GM21423 (cell line): ENCODE measurements at regions not wholly inside any gene's neighbourhood (a gene's known extent, or its start where the extent isn't known, plus 50 kb on each side); places are given as distances from the start of the nearest gene placed in this dataset.
"Not testable (repeated sequence)": the region's sequence is repeated elsewhere in the genome, so short reads cannot be mapped to it uniquely, and the experiment has no call there.

Experiments used
- ATAC-seq: cut with Tn5 transposase; IDR thresholded peaks from one replicate; pipeline ENCODE4 v1.9.1; 2021; ENCODE audit warnings: mild to moderate bottlenecking, moderate library complexity; ENCODE audit not compliant: unreplicated experiment

DNA sequence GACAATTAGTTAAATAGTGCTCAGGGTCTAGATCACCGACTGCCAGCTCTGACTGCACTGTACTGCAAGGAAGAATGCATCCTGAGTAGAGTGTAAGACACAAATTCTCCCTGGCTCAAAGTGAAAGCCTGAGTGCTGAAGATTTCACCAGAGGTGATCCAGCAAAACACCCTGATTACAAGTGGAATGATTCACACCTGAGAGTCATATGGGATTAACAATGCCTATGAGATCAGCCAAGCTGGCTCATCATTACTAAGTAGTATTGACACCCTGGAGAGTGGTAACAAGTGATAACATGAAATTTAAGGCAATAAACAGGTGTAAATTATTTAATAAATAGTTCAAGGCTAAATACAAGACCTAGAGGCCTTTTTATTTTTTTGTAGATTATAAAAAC, 403.8 kb upstream of the PRR20A start:
- ATAC-seq = no peak

DNA sequence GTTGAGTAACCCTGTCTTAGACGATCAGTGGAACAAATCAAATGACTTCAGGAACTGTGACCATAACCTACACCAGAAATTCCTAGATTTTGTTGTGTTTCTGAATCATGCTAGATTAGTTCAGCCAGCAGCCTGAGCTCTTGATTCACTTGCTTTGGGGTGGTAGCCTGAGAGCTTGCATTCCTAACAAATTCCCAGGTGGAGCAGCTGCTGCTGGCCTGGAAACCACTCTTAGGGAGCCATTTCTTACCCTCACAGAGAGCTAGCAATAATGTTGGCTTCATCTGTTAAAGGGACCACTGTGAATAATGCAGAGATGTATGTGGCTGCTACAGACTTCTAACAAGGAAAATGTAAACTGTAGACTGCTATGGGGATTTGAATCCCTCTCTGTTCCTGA, 388.1 kb upstream of the PRR20A start:
- ATAC-seq = no peak

DNA sequence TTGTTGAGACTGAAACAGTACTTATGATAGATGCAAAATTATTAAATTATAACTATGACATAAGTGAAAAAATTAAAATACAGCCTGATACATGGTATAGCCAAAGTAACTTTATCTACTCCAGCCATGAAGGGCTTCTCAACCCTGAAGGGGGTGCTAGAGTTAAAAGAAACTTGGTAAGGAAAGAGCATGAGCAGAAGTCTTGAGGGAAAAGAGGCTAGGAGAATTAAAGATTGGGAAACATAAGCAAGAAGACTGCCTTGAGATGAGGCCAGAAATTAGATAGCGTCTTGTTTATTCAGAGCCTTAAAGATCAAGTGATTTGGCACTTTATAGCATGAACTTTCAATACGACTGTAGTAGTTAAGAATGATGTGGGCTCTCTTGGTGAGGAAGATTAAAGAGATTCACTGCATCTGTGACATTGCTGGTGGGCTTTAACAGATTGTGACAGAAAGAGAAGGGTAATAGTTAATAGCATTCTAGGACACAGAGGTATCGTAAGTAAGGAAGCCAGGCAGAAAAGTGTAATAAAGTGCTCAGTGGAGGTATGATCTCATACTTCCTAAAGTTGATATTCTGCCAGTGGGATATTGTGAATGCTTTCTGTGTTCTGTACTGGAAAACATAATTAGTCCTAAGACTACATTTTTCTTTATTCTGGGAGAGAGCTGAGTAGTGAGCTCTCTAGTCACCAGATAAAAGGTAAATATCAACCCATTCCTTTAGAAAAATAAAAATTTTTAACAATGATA, 385.4 kb upstream of the PRR20A start:
- ATAC-seq = no peak

DNA sequence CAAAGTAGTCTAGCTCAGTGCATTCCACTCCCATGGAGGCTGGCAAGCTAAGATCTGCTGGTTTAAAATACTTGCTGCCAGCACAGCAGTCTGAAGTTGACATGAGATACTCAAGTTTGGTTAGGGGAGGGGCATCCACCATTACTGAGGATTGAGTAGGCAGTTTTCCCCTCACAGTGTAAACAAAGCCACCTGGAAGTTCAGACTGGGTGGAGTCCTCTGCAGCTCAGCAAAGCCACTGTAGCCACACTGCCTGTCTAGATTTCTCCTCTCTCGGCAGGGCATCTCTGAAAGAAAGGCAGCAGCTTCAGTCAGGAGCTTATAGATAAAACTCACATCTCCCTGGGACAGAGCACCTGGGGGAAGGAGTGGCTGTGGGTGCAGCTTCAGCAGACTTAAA, 377.4 kb upstream of the PRR20A start:
- not testable (repeated sequence) for ATAC-seq

DNA sequence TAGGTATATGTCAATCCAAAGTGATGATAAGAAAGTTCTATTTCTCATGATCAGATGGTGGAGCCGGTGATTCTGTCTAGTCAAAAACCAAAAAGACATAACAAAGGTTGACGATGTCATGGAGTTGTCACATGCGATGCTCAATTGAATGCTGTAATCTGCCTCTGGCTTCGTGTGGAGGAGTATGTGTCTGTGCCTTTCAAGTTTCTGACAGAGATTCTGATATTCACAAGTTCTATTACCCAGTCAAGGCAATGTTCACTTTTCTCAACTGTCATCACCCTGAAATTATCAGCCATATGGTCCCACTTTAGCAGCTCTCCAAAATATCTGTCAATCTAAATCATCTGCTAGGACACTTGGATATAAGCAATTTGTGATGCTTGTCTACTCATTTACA, 367.6 kb upstream of the PRR20A start:
- ATAC-seq = no peak

DNA sequence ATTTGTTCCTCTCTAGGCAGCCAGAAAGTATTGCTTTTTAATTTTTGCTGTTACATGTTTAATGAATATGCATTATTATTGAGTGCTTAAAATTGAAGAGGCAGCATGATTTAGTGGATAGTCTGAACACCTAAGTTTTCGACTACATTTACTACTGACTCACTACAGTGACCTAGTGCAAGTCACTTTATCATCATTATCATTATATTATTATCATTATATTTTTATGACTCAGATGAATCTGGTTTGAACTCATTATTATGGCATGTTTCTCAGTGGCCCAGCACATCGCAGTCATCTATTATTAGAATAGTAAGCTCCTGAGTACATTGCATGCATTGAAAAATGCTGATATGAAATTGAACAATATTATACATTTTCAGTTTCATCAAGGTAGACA, 351.2 kb upstream of the PRR20A start:
- ATAC-seq = no peak

DNA sequence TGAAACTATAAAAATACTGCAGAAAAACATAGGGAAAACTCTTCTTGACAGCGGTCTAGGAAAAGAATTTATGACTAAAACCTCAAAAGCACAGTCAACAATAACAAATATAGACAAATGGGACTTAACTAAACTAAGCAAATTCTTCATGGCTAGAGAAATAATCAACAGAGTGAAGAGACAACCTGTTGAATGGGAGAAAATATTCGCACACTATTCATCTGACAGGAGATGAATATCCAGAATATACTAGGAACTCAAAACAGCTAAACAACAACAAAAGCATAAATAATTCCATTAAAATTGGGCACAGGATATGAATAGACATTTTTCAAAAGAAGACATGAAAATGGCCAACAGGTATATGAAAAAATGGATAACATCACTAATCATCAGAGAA, 303.6 kb upstream of the PRR20A start:
- no peak for ATAC-seq

DNA sequence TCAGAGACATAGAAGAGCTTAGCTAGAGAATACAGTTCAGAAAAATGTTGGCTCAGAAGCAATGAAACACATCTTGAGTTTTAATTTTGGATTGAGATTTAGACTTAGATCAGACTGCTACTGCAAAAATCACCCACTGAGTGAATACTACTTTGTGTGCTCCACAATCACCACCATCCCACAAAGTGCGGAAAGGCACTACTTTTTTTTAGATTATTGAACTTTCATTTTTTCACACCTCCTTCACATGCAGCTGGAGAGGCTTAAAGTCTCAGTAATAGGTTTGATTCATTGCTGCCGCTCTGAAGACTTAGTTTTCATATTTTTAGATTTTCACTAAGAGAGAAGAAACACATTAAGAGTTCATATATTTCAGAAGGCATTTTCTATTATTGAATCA, 289.9 kb upstream of the PRR20A start:
- ATAC-seq = no peak

DNA sequence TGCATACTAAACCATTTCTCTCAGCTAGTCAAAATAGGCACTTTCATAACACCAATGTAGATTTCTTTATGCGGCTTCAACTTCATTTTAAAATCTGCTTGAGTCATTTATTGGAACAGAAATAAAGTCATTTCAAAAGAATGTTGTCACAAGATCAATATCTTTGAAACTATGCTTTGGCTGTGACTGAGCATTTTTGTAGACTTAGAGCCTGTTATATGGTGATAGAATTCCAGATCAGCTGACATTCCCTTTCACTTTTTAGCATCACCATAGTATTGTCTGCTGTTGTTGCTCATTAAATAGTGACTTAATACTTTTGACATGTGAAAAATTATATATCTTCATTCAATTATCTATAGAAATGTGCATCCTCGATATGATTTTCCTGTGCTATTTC, 279.2 kb upstream of the PRR20A start:
- no peak for ATAC-seq

DNA sequence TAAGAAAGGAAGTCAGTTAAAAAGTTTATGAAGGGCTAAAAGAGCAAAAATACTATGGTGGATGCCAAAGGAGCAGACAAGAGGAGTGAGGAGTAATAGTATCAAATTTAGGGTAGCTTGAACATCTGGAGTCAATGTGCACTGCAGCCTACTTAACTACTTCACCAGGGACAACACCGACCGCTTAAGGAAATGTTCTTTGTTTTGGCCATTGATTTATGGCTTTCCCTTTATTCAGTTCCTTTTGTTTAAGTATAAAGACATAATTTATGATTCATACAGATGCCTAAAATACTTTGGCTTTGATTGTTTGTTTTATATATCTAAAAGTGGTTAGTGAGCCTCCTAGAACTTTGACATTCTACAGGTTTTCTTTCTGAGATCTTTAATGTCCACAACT, 276.3 kb upstream of the PRR20A start:
- no peak for ATAC-seq

DNA sequence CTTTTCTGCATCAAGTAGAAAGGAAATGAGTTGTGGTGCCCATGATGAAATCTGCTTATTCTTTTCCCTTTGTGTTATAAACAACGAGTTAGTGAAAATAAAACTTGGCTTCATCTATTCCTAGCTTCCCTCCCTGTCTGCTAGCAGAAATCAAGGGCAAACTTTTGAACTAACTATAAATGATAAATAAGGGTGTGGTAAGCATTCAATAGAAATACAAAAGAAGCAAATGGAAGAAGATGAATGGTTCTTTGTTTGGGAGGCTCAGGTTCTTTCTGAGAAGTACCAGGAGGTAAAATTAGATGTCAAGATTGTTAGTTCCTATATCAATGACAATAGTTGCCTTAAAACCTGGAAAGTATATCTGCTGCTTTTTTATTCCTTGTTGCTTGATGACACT, 275.3 kb upstream of the PRR20A start:
- no peak for ATAC-seq

DNA sequence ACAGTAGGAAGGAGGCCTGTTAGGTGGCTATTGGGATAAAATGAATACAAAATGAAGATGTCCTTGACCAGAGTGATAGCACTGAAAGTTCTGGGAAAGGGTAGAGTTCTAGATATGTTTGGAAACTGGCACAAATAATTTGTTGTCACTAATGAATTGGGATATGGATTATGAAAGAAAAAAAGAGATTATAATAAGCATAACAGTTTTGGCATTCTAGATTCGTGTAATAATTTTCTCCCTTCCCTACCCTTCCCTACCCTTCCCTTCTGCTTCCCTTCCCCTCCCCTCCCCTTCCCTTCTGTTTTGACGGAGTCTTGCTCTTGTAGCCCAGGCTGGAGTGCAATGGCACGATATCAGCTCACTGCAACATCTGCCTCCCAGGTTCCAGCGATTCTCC, 271.0 kb upstream of the PRR20A start:
- no peak for ATAC-seq

DNA sequence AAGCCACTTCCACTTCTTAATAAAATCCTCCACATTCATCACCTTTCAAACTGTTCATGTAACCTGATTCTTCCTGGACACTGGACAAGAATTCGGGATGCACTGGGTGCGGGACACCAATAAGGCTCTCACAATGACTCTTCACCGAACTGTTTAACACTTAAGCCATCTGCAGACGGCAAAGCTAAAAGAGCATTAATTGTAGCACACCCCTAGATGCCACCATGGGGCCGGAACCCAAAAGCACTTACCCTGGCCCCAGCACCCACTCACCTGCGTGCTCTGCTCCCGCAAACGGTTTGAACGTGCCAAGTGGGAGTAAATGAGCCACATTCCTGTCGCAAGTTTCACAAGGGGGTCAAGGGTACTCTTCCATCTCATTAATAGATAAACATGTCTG, 254.3 kb upstream of the PRR20A start:
- ATAC-seq = no peak

DNA sequence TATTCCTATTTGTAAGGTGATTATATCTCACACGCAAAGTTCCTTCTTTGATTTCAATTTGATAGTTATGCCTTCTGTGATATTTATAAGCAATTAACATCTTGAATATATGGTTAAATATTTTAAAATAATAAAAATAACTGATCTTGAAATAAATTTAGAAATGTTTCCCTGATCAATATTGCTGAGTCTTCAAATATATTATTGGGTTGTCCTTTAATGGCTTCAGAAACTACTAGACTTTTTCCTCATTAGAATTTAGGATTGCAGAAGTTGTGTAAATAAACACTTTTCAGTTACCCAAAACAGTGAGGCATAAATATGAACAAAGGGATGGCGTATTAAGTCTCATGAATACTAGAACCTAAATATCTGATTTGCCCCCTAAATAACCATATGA, 252.3 kb upstream of the PRR20A start:
- ATAC-seq = no peak

DNA sequence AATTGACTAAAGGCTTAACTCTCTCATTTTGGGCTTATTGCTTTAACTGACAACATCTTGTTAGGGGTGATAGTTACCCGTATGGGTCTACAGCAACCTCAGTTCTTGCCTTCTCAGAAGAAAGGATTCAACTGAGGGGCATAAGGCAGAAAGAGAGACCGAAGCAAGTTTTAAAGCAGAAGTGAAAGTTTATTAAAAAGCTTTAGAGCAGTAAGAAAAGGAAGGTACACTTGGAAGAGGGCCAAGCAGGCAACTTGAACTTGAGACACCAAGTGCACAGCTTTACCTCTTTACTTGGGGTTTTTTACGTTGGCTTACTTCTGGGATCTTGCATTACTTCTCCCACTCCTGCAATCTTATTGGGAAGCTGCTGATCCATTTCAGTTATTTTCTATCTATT, 246.9 kb upstream of the PRR20A start:
- ATAC-seq = no peak

DNA sequence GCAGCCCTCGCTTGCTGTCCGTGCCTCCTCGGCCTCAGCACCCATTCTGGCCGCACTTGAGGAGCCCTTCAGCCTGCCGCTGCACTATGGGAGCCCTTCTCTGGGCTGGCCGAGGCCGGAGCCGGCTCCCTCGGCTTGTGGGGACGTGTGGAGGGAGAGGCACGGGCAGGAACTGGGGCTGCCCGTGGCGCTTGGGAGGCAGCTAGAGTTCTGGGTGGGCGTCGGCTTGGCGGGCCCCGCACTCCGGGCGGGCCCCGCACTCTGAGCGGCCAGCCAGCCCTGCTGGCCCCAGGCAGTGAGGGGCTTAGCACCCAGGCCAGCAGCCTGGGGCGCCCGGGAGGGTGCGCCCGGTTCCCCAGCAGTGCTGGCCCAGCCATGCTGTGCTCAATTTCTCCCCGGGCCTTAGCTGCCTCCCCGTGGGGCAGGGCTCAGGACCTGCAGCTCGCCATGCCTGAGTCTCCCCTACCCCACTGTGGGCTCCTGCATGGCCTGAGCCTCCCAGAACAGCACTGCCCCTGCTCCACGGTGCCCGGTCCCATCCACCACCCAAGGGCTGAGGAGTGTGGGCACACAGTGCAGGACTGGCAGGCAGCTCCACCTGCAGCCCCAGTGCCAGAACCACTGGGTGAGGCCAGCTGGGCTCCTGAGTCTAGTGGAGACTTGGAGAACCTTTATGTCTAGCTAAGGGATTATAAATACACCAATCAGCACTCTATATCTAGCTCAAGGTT, 240.0 kb upstream of the PRR20A start:
- no peak for ATAC-seq

DNA sequence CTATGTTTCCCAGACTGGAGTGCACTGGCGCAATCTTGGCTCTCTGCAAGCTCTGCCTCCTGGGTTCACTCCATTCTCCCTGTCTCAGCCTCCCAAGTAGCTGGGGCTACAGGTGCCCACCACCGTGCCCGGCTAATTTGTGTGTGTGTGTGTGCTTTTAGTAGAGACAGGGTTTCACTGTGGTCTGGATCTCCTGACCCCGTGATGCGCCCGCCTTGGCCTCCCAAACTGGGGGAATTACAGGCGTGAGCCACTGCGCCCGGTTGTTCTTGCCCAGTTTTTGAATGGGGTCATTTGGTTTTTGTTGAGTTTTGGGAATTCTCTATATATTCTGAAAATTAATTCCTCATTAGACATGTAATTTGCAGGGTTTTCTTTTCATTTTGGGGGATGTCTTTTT, 238.4 kb upstream of the PRR20A start:
- ATAC-seq = no peak

DNA sequence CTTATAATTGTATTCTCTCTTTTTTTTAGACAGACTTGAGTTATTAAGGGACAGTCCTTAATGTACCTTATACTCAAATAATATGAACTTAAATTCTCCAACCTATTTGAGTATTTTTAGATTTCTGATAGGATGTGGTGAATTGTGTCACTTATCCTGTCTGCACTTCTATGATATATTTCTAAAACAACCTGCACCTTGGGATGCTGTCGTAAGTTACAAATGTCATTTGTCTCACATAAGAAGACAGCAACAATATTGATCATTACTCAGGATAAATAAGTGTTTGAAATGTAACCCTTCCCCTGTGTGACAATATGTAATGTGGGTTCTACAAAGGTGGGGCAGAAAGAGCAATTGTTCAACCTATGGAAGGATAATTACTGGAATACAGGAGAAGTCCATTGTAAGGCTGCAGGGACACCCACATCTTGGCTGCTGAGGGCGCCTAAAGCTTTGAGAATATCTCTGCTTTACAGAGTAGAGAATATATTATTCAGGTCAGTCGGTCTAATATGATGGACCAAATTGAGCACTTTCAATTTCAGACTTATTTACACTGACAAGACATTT, 236.9 kb upstream of the PRR20A start:
- no peak for ATAC-seq

DNA sequence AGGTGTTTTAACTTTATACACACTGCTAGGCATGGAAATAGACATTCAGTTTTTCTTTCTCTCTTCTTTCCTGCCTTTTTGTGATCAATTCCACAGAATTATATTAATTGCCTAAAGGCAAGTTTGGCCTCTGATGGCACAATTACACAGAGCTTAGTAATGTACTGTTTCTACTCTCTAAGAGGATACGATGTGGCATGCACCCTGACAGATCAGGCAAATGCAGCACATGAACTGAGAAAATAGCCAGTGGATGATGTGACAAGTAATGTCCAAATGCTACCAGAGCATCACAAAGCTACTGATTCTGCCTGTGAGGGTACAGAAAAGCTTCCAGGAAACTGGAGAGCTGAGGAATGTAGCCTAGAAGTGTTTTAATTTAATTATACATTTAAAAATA, 233.8 kb upstream of the PRR20A start:
- ATAC-seq = no peak

DNA sequence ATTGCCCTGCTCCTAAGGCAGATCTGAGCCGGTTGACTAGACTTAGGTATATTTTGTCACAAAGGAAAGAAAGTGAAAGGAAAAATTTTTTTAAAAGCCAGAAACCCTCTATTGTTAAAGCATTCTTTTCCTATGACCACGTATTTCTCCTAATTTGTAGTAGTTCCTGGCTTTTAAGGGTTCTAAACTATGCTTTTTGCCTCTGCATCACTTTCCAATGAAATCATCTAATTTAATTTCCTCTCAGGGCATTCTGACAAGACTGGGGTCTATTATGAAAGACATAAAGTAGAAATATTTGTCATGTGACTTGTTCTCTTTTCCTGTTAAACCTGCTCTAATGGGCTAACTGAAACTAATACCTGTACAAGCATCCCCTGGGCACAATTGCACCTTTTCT, 233.0 kb upstream of the PRR20A start:
- no peak for ATAC-seq

DNA sequence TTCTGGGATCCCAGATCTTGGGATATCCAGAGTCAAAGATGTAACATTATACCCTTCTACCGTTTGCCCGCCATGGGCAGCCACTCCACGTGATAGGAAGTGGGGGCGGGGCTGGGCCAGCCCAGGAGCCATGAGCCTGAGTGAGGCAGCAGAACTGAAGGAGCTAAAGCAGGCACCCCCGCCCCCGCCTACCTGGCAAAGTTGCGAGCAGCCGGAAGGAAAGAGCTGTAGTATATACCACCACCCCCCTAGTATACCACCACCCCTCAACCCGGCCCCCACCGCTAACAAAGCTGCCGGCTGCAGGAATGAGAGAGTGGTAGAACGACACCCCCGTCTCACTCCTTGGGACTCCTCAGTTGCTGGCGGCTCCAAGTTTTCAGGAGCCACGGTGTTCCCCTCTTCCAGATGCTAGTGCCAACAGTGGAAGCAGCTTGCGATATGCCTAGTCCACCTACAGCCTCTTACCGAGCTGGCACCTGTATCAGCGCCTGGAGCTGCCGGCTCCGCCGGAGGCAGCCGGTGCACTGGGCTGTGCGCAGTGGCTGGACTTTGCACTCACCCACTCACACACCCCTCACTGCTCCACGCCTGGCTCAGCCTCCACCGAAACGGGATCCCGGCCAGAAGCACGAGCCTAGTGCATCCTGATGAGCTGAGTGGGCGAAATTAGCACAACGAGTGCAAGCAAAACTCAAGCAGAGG, 230.7 kb upstream of the PRR20A start:
- ATAC-seq = no peak

DNA sequence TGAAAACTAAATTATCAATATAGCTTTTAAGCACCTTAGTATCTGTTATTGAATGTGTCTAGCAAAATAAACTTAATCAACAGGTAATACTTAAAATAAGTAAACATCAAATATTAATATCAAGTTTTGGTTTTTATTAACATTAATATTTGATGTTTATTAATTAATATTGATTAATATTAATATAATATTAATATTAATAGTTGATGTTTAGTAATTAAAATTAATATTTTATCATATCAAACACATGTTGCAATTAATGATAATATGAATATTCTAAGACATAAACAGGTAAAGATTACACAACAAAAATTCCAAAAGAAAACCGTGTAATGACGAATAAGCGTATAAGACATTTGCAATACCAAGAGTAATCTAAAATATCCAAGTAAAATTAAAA, 222.8 kb upstream of the PRR20A start:
- no peak for ATAC-seq
